Retina (tissue), 1 donor: ENCODE measurements at regions not wholly inside any gene's neighbourhood (a gene's known extent, or its start where the extent isn't known, plus 50 kb on each side); places are given as distances from the start of the nearest gene placed in this dataset.

Source experiments
- DNase-seq: peaks from one replicate; pipeline ENCODE4 v3.0.0-alpha.2; 2016

DNA sequence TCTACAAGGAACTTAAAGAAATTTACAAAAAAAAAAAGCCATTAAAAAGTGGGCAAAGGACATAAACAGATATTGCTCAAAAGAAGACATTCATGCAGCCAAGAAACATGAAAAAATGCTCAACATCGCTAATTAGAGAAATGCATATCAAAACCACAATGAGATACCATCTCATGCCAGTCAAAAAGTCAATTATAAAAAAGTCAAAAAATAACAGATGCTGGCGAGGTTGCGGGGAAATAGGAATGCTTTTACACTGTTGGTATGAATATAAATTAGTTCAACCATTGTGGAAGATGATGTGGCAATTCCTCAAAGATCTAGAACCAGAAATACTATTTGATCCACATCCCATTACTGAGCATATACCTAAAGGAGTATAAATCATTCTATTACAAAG is 411.9 kb upstream of the MARCKS start:
- no peak for DNase-seq

GRCh38 chr6:113447088-113447831 is 409.9 kb upstream of the MARCKS start:
- no peak for DNase-seq

DNA sequence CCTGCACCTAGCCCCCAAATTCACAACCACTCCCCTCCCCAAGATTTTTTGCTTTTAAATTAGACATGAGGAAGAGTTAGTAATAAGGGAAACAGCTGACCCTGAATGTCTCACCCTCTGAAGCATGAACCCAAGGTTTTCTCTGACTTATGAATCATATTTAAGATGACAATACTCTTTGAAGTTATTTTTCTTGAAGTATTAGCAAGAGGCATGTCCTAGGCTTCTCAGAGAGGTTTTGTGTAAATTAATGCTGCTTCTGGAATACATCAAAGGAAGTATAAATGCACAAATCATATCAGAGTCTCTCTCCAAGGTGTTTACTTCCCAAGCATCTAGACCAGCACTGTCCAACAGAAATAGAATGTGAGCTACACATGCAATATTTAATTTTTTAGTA is 408.1 kb upstream of the MARCKS start:
- DNase-seq = no peak

DNA sequence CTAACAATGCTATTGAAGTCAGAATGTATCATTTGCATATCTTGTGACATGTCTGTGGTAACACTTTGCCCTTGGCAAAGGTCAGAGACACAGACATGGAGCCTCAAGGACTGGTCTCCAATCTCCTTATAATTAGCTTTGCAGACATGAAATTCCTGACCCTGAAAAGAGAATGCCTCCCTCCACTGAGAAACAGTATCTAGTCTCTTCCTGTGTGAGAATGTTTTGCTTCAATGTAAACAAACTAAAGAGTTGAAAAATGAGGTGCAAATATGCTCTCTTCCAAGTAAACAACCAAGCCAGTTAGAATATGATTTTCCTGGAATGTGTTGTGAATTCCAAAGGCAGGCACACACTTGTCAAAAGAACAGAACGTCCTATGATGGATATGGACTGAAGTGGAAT is 407.1 kb upstream of the MARCKS start:
- no peak for DNase-seq

DNA sequence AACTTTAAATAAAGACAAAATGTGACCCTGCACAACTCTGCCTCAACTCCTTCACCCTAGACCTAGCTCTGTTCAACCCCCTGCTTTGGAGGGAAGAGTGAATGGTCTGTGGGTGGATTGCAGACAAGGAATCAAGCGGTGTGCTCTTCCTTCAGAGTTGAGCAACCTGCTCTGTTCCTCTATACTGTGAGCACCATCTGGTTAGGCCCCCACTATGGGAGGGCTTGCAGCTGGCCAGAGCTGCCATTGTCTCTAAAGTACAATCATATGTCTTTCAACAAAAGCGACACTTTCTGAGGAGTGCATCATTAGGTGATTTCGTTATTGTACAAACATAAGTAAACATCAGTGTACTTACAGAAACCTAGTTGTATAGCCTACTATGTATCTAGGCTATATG is 406.1 kb upstream of the MARCKS start:
- DNase-seq = no peak

- DNase-seq = peak; percentile 57
These were observed 399.9 kb upstream of the MARCKS start for GRCh38 chr6:113457198-113457597.

DNA sequence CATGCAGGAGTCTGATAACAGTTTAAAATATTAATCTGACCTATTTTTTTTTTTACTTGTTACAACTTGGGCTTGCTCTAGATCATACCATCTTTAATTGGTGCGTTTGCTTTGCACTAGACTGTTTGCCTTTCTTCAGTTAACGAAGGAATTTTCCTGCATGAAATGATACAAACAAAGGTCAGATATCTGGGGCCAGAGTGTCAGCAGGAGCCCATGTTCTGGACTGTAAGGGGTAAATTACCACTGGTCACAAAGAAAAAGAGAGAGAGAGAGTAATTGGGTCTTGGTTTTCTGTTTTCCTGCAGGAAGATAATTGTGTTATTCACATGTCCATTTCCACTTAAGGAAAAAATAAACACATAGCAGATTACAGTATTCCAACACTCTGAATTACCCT is 399.4 kb upstream of the MARCKS start:
- peak; percentile 70 for DNase-seq

- peak; percentile 32 for DNase-seq
These were observed 398.7 kb upstream of the MARCKS start for GRCh38 chr6:113458368-113459010.

GRCh38 chr6:113461153-113461932 is 395.8 kb upstream of the MARCKS start:
- DNase-seq = no peak

DNA sequence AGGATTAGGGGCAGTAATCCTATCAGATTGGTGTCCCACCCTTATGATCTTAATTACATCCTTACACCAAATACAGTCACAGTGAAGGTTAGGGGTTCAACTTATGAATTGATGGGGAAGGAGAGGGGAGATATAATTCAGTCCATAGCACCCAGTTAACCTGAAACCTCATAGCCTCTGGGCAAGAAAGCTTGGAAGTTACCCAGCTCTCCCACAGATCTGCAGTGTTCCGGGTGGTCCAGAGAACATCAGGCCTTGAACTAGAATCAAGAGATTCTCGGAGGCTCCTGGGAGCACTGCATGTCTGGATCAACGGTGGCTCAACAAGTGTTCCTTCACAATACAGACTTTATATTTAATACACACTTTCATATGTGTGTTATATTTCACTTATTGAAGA is 392.6 kb upstream of the MARCKS start:
- DNase-seq = no peak

DNA sequence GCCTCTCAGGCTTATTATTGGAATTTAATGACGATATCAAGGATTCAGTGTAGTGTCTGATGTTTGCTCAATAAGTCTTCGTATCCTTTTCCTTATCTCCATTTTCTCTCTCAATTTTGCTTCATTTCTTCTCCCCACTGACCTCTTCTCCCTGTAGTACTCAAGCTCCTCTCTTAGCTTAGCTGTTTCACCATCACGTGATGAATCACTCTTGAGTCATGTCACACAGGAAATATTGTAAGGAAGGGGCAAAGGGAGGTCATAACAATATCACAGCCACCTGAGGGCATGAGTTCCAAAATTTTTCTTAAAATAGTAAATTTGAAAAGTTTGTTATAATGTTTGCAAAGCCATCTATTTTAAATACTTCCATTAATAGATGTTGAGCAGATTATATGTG is 392.2 kb upstream of the MARCKS start:
- DNase-seq = no peak

DNA sequence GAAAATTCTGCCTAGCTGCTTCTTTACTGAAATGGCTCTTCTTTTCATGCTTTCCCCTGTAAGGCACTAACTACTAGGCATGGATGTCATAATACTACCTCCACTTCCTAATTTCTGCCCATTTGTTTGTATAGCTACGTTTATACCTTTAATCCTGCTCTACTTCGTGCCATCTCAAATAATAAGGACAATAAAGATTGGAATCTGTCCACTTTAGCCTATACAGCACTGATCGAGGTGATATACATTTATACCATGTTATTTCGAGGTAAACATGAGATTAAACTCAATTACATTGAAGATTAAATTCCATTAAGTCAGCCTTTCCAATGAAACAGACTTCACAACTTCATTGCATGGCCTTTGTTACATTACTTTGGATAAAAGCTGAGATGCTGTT is 390.6 kb upstream of the MARCKS start:
- DNase-seq = no peak

- DNase-seq = no peak
These were observed 381.8 kb upstream of the MARCKS start for GRCh38 chr6:113475392-113475791.

- DNase-seq = no peak
These were observed 380.0 kb upstream of the MARCKS start for GRCh38 chr6:113476937-113477839.

DNA sequence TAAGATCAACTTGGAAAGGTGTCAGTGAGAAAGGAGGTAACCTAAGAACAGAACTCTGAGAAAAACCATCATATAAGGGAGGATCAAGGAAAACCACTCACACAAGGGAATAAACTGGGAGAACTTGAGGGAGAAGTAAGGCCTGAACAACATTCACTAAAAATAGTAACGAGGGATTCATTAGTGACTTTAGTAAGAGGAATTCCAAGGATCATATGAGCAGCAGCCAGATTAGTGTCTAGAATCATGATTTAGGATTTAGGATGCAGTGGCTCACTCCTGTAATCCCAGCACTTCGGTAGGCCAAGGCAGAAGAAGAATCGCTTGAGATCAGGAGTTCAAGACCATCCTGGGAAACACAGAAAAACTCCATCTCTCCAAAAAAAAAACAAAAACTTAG is 376.5 kb upstream of the MARCKS start:
- no peak for DNase-seq

- DNase-seq = no peak
These were observed 375.7 kb upstream of the MARCKS start for GRCh38 chr6:113481458-113481857.

DNA sequence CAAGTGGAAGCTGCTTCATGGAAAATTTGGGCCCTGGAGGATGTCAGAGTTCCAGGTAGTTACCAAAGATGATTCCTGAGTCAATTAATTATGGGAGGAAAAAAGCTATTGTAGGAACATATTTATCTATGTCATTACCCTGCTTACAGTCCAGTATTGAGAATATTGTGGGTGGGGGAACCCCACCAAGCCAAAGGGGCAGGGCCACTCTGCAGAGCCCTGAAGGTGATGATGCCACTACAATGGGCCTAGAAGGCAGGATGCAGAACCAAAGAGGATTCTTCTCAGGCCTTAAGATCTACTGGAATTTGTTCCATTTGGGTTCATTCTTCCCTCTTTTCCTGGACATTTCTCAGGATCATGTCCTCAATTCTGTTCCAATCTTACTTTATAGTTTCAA is 375.2 kb upstream of the MARCKS start:
- DNase-seq = no peak

DNA sequence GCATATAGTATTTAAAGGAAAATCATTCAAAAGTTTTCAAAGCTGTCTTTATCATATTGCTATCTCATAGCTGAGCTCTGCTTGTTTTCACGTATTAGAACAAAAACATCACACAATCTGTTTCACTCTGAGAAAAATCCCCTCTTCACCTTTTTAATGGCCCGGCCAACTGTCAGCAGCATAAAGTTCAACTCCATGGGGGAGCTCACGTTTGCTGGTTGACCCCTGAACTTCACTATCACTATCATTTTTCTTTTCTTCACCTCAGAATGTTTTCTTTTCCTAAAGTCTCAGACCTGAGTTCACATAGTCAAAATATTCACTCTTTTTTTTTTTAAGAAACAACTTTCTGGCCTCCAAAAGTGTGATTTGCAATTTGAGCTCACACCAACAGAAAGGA is 374.4 kb upstream of the MARCKS start:
- no peak for DNase-seq

DNA sequence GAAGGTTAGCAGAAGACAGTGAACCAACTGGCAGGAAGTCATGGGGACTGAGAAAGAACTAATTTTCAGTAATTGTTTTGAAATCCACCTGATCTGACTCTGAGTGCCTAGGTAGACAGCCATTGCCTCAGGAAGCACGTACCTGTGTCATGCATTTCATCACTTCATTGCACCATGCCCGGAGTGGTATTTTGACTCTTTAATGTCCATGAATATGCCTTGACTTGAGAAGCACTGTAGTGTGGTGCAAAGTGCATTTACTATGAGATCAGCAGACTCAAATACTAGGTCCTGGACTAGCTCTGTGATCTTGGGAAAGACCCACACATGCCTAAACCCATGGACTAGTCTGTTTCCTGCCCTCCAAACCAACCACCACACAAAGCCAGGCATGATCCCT is 370.9 kb upstream of the MARCKS start:
- DNase-seq = no peak

DNA sequence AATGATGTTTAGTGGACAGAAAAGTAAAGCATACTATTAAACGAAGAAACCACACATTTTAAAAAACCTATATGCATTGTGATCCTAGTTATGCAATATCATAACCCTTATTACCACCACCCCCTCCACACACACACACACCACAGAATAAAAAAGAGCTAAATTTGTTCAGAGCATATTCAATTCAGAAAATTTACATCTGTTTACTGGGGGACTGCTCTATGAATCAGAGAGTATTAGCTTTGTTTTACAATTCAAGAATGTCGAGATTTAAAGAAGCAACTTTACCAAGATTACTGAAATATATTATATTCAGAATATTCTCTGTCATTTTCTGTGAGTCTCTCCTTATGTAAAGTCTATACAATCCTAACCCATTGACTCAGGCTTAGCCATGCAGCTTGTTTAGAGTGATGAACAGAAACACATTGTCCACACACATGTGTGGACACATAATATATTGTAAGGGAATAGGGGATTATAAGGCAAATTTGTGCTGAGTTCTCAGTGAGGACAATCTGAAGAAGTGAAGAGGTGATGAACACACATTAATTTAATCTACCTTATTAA is 369.6 kb upstream of the MARCKS start:
- DNase-seq = no peak

GRCh38 chr6:113488061-113488460 is 369.1 kb upstream of the MARCKS start:
- no peak for DNase-seq
